AG04450 (cell line): ENCODE measurements at regions not wholly inside any gene's neighbourhood (a gene's known extent, or its start where the extent isn't known, plus 50 kb on each side); places are given as distances from the start of the nearest gene placed in this dataset.

ENCODE experiments used
- CTCF ChIA-PET: fragments of 300-600, 350-600 bp; formaldehyde crosslinking; extraction: SDS; loops from one replicate; lab custom pipeline; 2022; ENCODE audit warnings: antibody characterized with exemption, inconsistent platforms; lab: Charles Lee
- POLR2A ChIA-PET: fragments of 350-600 bp; formaldehyde crosslinking; extraction: SDS; loops from one replicate; lab custom pipeline; 2021; ENCODE audit warnings: antibody characterized with exemption, inconsistent platforms; lab: Yijun Ruan, JAX
- DNase-seq: peaks from one replicate; pipeline ENCODE4 v3.0.0-alpha.2; 2011; ENCODE audit warnings: low read depth, low spot score
- H3K27ac ChIP-seq: one replicate; pipeline ENCODE4 v1.5.1; 2012; ENCODE audit warnings: low read depth, low read length, control low read depth
- H3K27me3 ChIP-seq: one replicate; pipeline ENCODE4 v1.6.0; 2012; ENCODE audit warnings: low read length; ENCODE audit not compliant: control insufficient read depth, insufficient read depth
- H3K4me3 ChIP-seq: 2 replicates; pipeline ENCODE4 v1.5.1; 2011; ENCODE audit warnings: mild to moderate bottlenecking, low read depth, low read length, control low read depth
- H3K9me3 ChIP-seq: 2 replicates; pipeline ENCODE4 v1.5.1; 2012; ENCODE audit warnings: low read length; ENCODE audit not compliant: control insufficient read depth, insufficient read depth
- TF ChIP-seq, protein P1 (sequence below): IDR thresholded peaks from 2 replicates; pipeline ENCODE4 v1.5.1; 2011; ENCODE audit warnings: low read depth, low read length, control low read depth, inconsistent platforms

DNA sequence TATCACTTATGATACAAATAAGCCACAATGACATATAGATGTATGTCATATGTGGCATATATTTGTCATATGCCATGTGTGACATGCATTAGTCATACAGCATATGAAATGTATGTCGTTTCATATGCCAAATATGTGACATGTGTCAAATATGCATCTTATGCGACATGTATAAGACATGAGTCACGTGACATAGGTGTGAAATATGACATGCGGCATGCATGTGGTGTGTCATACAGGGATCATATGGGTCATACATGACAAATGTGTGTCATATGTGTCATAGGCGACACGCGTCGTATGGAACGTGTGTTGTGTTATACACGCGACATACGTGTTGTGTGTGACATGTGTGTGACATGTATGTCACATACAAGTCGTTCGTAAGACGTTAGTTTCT, 2154.0 kb upstream of the PIK3C3 start:
- CTCF ChIA-PET, result no interaction called here
- Histone ChIP-seq H3K4me3 (no peak overlapping the region), H3K27ac (no peak overlapping the region), H3K9me3 (no peaks in the 10 kb centered on the region), H3K27me3 (no peaks in the 10 kb centered on the region)
- no peak for DNase-seq
- POLR2A ChIA-PET, result no interaction called here
- TF ChIP-seq, protein P1, sequence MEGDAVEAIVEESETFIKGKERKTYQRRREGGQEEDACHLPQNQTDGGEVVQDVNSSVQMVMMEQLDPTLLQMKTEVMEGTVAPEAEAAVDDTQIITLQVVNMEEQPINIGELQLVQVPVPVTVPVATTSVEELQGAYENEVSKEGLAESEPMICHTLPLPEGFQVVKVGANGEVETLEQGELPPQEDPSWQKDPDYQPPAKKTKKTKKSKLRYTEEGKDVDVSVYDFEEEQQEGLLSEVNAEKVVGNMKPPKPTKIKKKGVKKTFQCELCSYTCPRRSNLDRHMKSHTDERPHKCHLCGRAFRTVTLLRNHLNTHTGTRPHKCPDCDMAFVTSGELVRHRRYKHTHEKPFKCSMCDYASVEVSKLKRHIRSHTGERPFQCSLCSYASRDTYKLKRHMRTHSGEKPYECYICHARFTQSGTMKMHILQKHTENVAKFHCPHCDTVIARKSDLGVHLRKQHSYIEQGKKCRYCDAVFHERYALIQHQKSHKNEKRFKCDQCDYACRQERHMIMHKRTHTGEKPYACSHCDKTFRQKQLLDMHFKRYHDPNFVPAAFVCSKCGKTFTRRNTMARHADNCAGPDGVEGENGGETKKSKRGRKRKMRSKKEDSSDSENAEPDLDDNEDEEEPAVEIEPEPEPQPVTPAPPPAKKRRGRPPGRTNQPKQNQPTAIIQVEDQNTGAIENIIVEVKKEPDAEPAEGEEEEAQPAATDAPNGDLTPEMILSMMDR, result no peak

DNA sequence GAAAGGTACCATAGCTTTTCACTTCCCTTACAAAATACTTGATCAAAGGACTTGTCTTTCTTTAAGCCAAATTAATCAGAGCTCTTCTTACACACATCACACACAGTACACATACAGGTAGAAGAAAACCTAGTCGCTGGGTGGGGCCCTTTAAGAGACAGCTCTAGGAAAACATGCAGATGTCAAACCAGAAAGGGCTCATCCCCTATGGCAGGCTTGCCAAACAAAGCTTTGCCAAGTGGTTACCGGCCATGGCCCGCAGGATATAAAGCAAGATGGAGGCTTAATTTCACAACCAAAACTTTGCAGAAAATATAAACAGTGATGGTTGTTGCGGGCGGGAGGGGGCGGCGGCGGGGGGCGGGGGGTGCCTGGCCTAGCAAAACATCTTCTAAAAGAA, 2156.0 kb upstream of the PIK3C3 start:
- H3K27ac ChIP-seq, result no peak overlapping the region
- TF ChIP-seq, protein P1, result no peak
- no peaks in the 10 kb centered on the region for H3K27me3 ChIP-seq
- H3K4me3 ChIP-seq, result peak overlapping the region; percentile 78
- ChIA-PET POLR2A (interaction anchor here (0.6 to 1.2 kb wide), 3 partner anchors 174 to 322 kb away, joined by 3 to 6 read pairs (median 3); no protein-coding TSS in a partner anchor), CTCF (interaction anchor here (1.7 kb wide), 1 partner anchor 43 kb away, joined by 3 read pairs; no protein-coding TSS in a partner anchor)
- DNase-seq, result no peak
- H3K9me3 ChIP-seq, result no peaks in the 10 kb centered on the region

DNA sequence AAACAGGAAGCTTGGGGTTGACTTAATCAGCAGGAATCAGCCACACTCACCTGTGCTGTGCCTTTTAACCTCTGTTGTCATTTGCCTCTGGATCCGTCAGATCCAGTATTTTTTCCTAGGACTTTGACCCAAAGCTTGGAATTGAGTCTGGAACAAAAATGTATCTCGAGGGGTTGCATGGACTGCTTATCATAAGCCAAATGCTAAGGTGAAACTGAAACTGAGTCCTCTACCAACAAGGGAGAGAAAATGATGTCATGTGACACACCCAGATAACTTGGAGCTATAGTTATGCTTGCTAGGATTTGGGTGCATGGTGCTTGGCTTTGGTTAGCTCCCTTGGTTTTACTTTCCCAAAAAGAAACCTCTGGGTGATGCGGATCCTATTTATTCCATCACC, 2158.6 kb upstream of the PIK3C3 start:
- Histone ChIP-seq H3K9me3 (no peaks in the 10 kb centered on the region), H3K27me3 (no peaks in the 10 kb centered on the region), H3K27ac (no peak overlapping the region), H3K4me3 (no peak overlapping the region)
- no peak for DNase-seq
- TF ChIP-seq, protein P1, result no peak
- CTCF ChIA-PET, result no interaction called here
- POLR2A ChIA-PET, result no interaction called here

DNA sequence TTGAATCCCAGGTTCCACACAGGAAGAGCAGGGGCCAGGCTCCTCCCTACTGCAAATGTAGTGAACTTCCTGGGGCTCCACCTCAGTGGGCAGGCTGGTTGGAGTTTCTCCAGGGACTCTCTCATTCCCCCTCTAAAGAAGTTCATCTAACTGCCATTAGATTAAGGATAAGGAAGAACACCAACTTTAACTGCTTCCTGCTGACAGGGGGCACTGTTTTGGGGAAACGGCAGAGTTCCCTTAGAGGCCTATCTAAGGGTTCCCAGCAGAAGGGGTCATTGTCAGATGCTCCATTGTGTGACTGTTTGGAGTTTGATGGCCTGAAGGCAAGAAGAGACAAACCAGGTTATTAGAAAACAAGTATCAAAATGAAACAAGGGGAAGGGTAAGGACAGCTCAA, 2159.7 kb upstream of the PIK3C3 start:
- no peaks in the 10 kb centered on the region for H3K9me3 ChIP-seq
- TF ChIP-seq, protein P1, result no peak
- ChIA-PET CTCF (no interaction called here), POLR2A (no interaction called here)
- DNase-seq, result no peak
- H3K4me3 ChIP-seq, result no peak overlapping the region
- H3K27ac ChIP-seq, result no peak overlapping the region
- no peaks in the 10 kb centered on the region for H3K27me3 ChIP-seq

DNA sequence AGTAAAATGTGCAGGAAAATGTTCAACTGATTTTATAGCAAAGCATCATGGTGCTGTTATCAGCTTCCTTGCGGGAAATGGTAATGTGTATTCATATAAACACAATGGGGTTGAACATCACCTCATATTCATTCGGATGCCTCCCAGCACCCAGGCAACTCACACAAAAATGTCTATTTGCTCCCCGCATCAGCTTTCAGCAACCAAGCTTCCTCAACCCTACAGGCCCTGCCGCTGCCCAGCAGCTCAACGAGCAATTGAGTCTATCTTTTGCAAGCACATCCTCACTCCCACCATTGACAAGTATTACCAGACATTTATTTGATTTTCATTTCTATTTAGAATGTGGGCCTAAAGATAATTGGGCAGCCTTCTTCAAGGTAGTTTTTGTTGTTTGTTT, 2161.4 kb upstream of the PIK3C3 start:
- Histone ChIP-seq H3K9me3 (no peaks in the 10 kb centered on the region), H3K27ac (no peak overlapping the region), H3K4me3 (no peak overlapping the region), H3K27me3 (no peaks in the 10 kb centered on the region)
- ChIA-PET POLR2A (no interaction called here), CTCF (no interaction called here)
- TF ChIP-seq, protein P1, result no peak
- DNase-seq, result no peak
